A673 (cell line): ENCODE measurements at regions not wholly inside any gene's neighbourhood (a gene's known extent, or its start where the extent isn't known, plus 50 kb on each side); places are given as distances from the start of the nearest gene placed in this dataset.
"Not testable (repeated sequence)": the region's sequence is repeated elsewhere in the genome, so short reads cannot be mapped to it uniquely, and the experiment has no call there.

Experiments used
- EZH2 ChIP-seq: fragments of 200-600 bp; sonication (generic); IDR thresholded peaks from 2 replicates; pipeline ENCODE4 v1.6.1; 2017; ENCODE audit warnings: borderline replicate concordance, low read depth, mild to moderate bottlenecking, mixed read lengths, antibody characterized with exemption, low read length; ENCODE audit not compliant: poor library complexity, severe bottlenecking
- TF ChIP-seq, protein P1 (sequence below): fragments of 300-800, 200-600 bp; sonication (generic); conservative IDR thresholded peaks from 2 replicates; pipeline ENCODE4 v1.5.1; 2017; ENCODE audit warnings: low read depth, mild to moderate bottlenecking, antibody characterized with exemption, low read length, moderate library complexity, mixed read lengths

DNA sequence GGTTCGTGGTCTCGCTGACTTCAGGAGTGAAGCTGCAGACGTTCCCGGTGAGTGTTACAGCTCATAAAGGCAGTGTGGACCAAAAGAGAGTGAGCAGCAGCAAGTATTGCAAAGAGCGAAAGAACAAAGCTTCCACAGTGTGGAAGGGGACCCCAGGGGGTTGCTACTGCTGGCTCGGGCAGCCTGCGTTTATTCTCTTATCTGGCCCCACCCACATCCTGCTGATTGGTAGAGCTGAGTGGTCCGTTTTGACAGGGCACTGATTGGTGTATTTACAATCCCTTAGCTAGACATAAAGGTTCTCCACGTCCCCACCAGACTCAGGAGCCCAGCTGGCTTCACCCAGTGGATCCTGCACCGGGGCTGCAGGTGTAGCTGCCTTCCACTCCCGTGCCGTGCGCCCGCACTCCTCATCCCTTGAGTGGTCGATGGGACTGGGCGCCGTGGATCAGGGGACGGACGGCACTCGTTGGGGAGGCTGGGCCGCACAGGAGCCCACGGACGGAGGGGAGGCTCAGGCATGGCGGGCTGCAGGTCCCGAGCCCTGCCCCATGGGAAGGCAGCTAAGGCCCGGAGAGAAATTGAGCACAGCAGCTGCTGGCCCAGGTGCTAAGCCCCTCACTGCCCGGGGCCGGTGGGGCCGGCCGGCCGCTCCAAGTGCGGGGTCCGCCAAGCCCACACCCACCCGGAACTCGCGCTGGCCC is 2661.6 kb upstream of the PCDH20 start:
- TF ChIP-seq, protein P1, sequence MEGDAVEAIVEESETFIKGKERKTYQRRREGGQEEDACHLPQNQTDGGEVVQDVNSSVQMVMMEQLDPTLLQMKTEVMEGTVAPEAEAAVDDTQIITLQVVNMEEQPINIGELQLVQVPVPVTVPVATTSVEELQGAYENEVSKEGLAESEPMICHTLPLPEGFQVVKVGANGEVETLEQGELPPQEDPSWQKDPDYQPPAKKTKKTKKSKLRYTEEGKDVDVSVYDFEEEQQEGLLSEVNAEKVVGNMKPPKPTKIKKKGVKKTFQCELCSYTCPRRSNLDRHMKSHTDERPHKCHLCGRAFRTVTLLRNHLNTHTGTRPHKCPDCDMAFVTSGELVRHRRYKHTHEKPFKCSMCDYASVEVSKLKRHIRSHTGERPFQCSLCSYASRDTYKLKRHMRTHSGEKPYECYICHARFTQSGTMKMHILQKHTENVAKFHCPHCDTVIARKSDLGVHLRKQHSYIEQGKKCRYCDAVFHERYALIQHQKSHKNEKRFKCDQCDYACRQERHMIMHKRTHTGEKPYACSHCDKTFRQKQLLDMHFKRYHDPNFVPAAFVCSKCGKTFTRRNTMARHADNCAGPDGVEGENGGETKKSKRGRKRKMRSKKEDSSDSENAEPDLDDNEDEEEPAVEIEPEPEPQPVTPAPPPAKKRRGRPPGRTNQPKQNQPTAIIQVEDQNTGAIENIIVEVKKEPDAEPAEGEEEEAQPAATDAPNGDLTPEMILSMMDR = not testable (repeated sequence)
- TF ChIP-seq EZH2 = not testable (repeated sequence)
